GM23338 (cell line): ENCODE measurements at regions not wholly inside any gene's neighbourhood (a gene's known extent, or its start where the extent isn't known, plus 50 kb on each side); places are given as distances from the start of the nearest gene placed in this dataset.

ENCODE experiments used
- ATAC-seq: fragments of 200-7000 bp; cut with Tn5 transposase; 3 replicates; pipeline ENCODE4 v1.9.1; 2020
- DNase-seq: peaks from one replicate; pipeline ENCODE4 v3.0.0-alpha.2; 2015; ENCODE audit warnings: low spot score
- H2AFZ ChIP-seq: fragments of 200-600 bp; sonication (generic); 2 replicates; pipeline ENCODE4 v1.8.0; 2016; ENCODE audit warnings: antibody characterized with exemption, mild to moderate bottlenecking, moderate library complexity
- H3F3A ChIP-seq: fragments of 200-600 bp; sonication (generic); replicated peaks from 2 replicates; pipeline ENCODE4 v1.8.0; 2017; ENCODE audit warnings: antibody characterized with exemption, mixed run types, low read depth
- H3K27ac ChIP-seq: fragments of 200-600 bp; sonication (generic); 2 replicates; pipeline ENCODE4 v1.6.1; 2016; ENCODE audit warnings: low read depth
- H3K27me3 ChIP-seq: fragments of 200-600 bp; sonication (generic); 2 replicates; pipeline ENCODE4 v1.8.0; 2016; ENCODE audit warnings: mild to moderate bottlenecking, mixed run types, moderate library complexity; ENCODE audit not compliant: insufficient read depth
- H3K36me3 ChIP-seq: fragments of 200-600 bp; sonication (generic); 2 replicates; pipeline ENCODE4 v1.8.0; 2016; ENCODE audit warnings: mild to moderate bottlenecking; ENCODE audit not compliant: insufficient read depth
- H3K4me1 ChIP-seq: fragments of 200-600 bp; sonication (generic); 2 replicates; pipeline ENCODE4 v1.8.0; 2016; ENCODE audit warnings: mild to moderate bottlenecking, moderate library complexity; ENCODE audit not compliant: insufficient read depth
- H3K4me2 ChIP-seq: fragments of 200-600 bp; sonication (generic); 2 replicates; pipeline ENCODE4 v1.7.1; 2017; ENCODE audit warnings: mixed run types
- H3K4me3 ChIP-seq: fragments of 200-600 bp; sonication (generic); 2 replicates; pipeline ENCODE4 v1.6.1; 2016; ENCODE audit warnings: mixed run types
- H3K79me2 ChIP-seq: fragments of 200-600 bp; sonication (generic); replicated peaks from 2 replicates; pipeline ENCODE4 v1.8.0; 2017; ENCODE audit warnings: mild to moderate bottlenecking; ENCODE audit not compliant: insufficient read depth
- H3K9me2 ChIP-seq: fragments of 200-600 bp; sonication (generic); 2 replicates; pipeline ENCODE4 v1.8.0; 2017; ENCODE audit not compliant: insufficient read depth
- H4K20me1 ChIP-seq: fragments of 200-600 bp; sonication (generic); replicated peaks from 2 replicates; pipeline ENCODE4 v1.8.0; 2017; ENCODE audit warnings: mild to moderate bottlenecking; ENCODE audit not compliant: insufficient read depth
- H3K27ac Mint-ChIP-seq: 2 replicates; pipeline ENCODE4 v1.8.0; 2020; ENCODE audit warnings: inconsistent platforms, mild to moderate bottlenecking, moderate library complexity, mixed read lengths
- H3K27me3 Mint-ChIP-seq: 3 replicates; pipeline ENCODE4 v1.8.0; 2022; ENCODE audit warnings: low read depth, mild to moderate bottlenecking, moderate library complexity, mixed read lengths, inconsistent platforms; ENCODE audit not compliant: insufficient read depth, poor library complexity
- H3K36me3 Mint-ChIP-seq: 3 replicates; pipeline ENCODE4 v1.8.0; 2021; ENCODE audit warnings: low read depth, mild to moderate bottlenecking, inconsistent platforms, moderate library complexity, mixed read lengths
- H3K4me1 Mint-ChIP-seq: 3 replicates; pipeline ENCODE4 v1.8.0; 2020; ENCODE audit warnings: mild to moderate bottlenecking, inconsistent platforms, mixed read lengths
- H3K4me3 Mint-ChIP-seq: 3 replicates; pipeline ENCODE4 v1.8.0; 2021; ENCODE audit warnings: moderate library complexity, mild to moderate bottlenecking, inconsistent platforms, mixed read lengths
- H3K9me3 Mint-ChIP-seq: 3 replicates; pipeline ENCODE4 v1.8.0; 2020; ENCODE audit warnings: moderate library complexity, mild to moderate bottlenecking, inconsistent platforms, mixed read lengths
- CREB1 ChIP-seq: fragments of 250-450 bp; sonication (Bioruptor Pico); IDR thresholded peaks from 2 replicates; pipeline ENCODE4 v1.5.0; 2020; ENCODE audit warnings: low read depth, mild to moderate bottlenecking, moderate library complexity
- CTCF ChIP-seq, 2 experiments: fragments of 200-600 bp in 1 of 2; sonication (generic) in 1 of 2; conservative IDR thresholded peaks; 2 replicates each; pipeline versions ENCODE4 v1.5.1 to v1.6.1; 2016 to 2017; ENCODE audit warnings: antibody characterized with exemption in 2 of 2, low read depth in 2 of 2, mild to moderate bottlenecking in 2 of 2, moderate library complexity in 1 of 2
- ETS1 ChIP-seq: IDR thresholded peaks from 2 replicates; pipeline ENCODE4 v1.6.1; 2016; ENCODE audit warnings: antibody characterized with exemption
- EZH2 ChIP-seq: fragments of 200-600 bp; sonication (generic); IDR thresholded peaks from one replicate; pipeline ENCODE4 v1.8.0; 2017; ENCODE audit warnings: antibody characterized with exemption, mild to moderate bottlenecking, low read depth; ENCODE audit not compliant: unreplicated experiment
- EZH2phosphoT487 ChIP-seq: fragments of 200-600 bp; sonication (generic); IDR thresholded peaks from one replicate; pipeline ENCODE4 v1.8.1; 2018; ENCODE audit warnings: antibody characterized with exemption; ENCODE audit not compliant: unreplicated experiment
- JUNB ChIP-seq: IDR thresholded peaks from one replicate; pipeline ENCODE4 v1.6.1; 2016; ENCODE audit warnings: antibody characterized with exemption; ENCODE audit not compliant: unreplicated experiment
- NANOG ChIP-seq: IDR thresholded peaks from 2 replicates; pipeline ENCODE4 v1.6.1; 2016; ENCODE audit warnings: antibody characterized with exemption, borderline replicate concordance
- REST ChIP-seq: IDR thresholded peaks from one replicate; pipeline ENCODE4 v1.6.1; 2018; ENCODE audit warnings: antibody characterized with exemption; ENCODE audit not compliant: unreplicated experiment
- STAT1 ChIP-seq: IDR thresholded peaks from one replicate; pipeline ENCODE4 v1.6.1; 2016; ENCODE audit warnings: antibody characterized with exemption; ENCODE audit not compliant: unreplicated experiment
- ZNF114 ChIP-seq: fragments of 250-450 bp; sonication (Bioruptor Pico); IDR thresholded peaks from 2 replicates; pipeline ENCODE4 v1.5.0; 2020; ENCODE audit warnings: mild to moderate bottlenecking, moderate library complexity
- ZNF331 ChIP-seq: fragments of 250-450 bp; sonication (Bioruptor Pico); IDR thresholded peaks from 2 replicates; pipeline ENCODE4 v1.5.0; 2020; ENCODE audit warnings: low read depth, mild to moderate bottlenecking, moderate library complexity

GRCh38 chr18:67047334-67047733 is 443.4 kb upstream of the CDH19 start:
- Histone ChIP-seq H3K36me3 (no peaks in the 10 kb centered on the region), H3K4me1 (no peaks in the 10 kb centered on the region), H3F3A (no peaks in the 10 kb centered on the region), H3K4me3 (no peak overlapping the region), H3K9me2 (peaks cover 3% of the 10 kb centered on the region; the same call in 1 of the 2 replicates), H3K4me2 (no peak overlapping the region), H3K27me3 (no peaks in the 10 kb centered on the region), H4K20me1 (no peaks in the 10 kb centered on the region), H2AFZ (no peak overlapping the region), H3K27ac (no peak overlapping the region), H3K79me2 (no peaks in the 10 kb centered on the region)
- H3K27me3 Mint-ChIP-seq, result no peaks in the 10 kb centered on the region
- no peak overlapping the region for H3K4me3 Mint-ChIP-seq
- ATAC-seq (no peak), DNase-seq (no peak)
- H3K9me3 Mint-ChIP-seq, result peaks cover 3% of the 10 kb centered on the region
- H3K4me1 Mint-ChIP-seq, result no peaks in the 10 kb centered on the region
- TF ChIP-seq CTCF (conservative IDR thresholded peaks at IDR 0.05; ENCODE audit: low read depth in 2 of 2), result no peak
- TF ChIP-seq NANOG, result no peak
- no peak for TF ChIP-seq EZH2phosphoT487
- TF ChIP-seq CREB1 (CRISPR knock-in tag), result no peak
- peaks cover 2% of the 10 kb centered on the region; the same call in 1 of the 3 replicates for H3K36me3 Mint-ChIP-seq
- no peak overlapping the region for H3K27ac Mint-ChIP-seq

DNA sequence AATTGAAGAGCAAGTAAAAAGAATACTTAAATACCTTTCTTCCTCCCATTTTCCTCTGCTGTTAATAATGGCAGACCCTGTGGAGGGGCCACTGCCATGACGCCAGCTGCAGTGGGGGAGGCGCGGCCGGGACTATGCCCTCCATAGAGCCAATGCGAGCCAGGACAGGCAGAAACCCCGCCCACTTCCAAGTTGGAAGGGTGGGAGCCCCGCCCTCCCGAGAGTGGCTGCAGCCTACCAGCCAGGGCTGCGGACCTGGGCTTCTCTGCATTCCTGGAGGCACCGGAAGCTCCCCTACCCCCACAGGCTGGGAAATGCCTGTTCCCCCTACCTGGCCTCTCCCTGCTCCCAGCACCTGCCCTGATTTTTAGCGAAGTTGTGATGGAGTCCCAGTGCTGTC is 439.4 kb upstream of the CDH19 start:
- H3K4me3 Mint-ChIP-seq, result no peak overlapping the region
- no peaks in the 10 kb centered on the region for H4K20me1 ChIP-seq
- H3K27me3 ChIP-seq, result no peaks in the 10 kb centered on the region
- H3F3A ChIP-seq, result no peaks in the 10 kb centered on the region
- H3K79me2 ChIP-seq, result no peaks in the 10 kb centered on the region
- peaks cover 9% of the 10 kb centered on the region for H3K4me1 Mint-ChIP-seq
- H3K9me3 Mint-ChIP-seq, result peaks cover 3% of the 10 kb centered on the region
- peaks cover 2% of the 10 kb centered on the region; the same call in 1 of the 3 replicates for H3K36me3 Mint-ChIP-seq
- no peak overlapping the region for H3K4me3 ChIP-seq
- H3K36me3 ChIP-seq, result no peaks in the 10 kb centered on the region
- no peak overlapping the region for H3K27ac ChIP-seq
- DNase-seq, result peak; percentile 45
- H3K4me1 ChIP-seq, result peaks cover 5% of the 10 kb centered on the region; the same call in 1 of the 2 replicates
- peak; percentile 40; the same call in 2 of the 3 replicates for ATAC-seq
- H3K27ac Mint-ChIP-seq, result no peak overlapping the region
- peaks cover 2% of the 10 kb centered on the region for H3K27me3 Mint-ChIP-seq
- no peak overlapping the region for H3K4me2 ChIP-seq
- no peaks in the 10 kb centered on the region for H3K9me2 ChIP-seq
- no peak overlapping the region for H2AFZ ChIP-seq
- TF ChIP-seq REST (no peak), ZNF331 (CRISPR knock-in tag) (no peak), EZH2 (no peak), ZNF114 (CRISPR knock-in tag) (no peak), ETS1 (no peak), JUNB (no peak), STAT1 (no peak)
